ENCODE measurements at regions not wholly inside any gene's neighbourhood (a gene's known extent, or its start where the extent isn't known, plus 50 kb on each side); places are given as distances from the start of the nearest gene placed in this dataset.

- H3K4me3 ChIP-seq (ENCODE audit: low read depth, low read length), result no peak overlapping the region
- H3K27ac ChIP-seq, result no peak overlapping the region
- no peaks in the 10 kb centered on the region for H3K27me3 ChIP-seq (ENCODE audit: insufficient read depth, low read depth, severe bottlenecking)
- no peak for TF ChIP-seq CTCF (IDR thresholded peaks at IDR 0.05; ENCODE audit: low read depth, low read length)
- H3K9me3 ChIP-seq (ENCODE audit: severe bottlenecking), result no peaks in the 10 kb centered on the region
- H3K36me3 ChIP-seq, result no peaks in the 10 kb centered on the region
- no peak for DNase-seq
These were observed 170.5 kb downstream of the IRS2 start for GRCh38 chr13:109615721-109616420.

GRCh38 chr13:109611912-109612691 lies 174.3 kb downstream of the IRS2 start:
- TF ChIP-seq CTCF (IDR thresholded peaks at IDR 0.05; ENCODE audit: low read depth, low read length), result no peak
- no peak overlapping the region for H3K4me3 ChIP-seq (ENCODE audit: low read depth, low read length)
- H3K36me3 ChIP-seq, result no peaks in the 10 kb centered on the region
- no peak overlapping the region for H3K27ac ChIP-seq
- no peaks in the 10 kb centered on the region for H3K27me3 ChIP-seq (ENCODE audit: insufficient read depth, low read depth, severe bottlenecking)
- no peak for DNase-seq
- no peaks in the 10 kb centered on the region for H3K9me3 ChIP-seq (ENCODE audit: severe bottlenecking)

- Histone ChIP-seq H3K27me3 (ENCODE audit: insufficient read depth, low read depth, severe bottlenecking) (no peaks in the 10 kb centered on the region), H3K27ac (no peak overlapping the region), H3K36me3 (no peaks in the 10 kb centered on the region), H3K9me3 (ENCODE audit: severe bottlenecking) (no peaks in the 10 kb centered on the region), H3K4me3 (ENCODE audit: low read depth, low read length) (no peak overlapping the region)
- peak; percentile 96 for TF ChIP-seq CTCF (IDR thresholded peaks at IDR 0.05; ENCODE audit: low read depth, low read length)
- DNase-seq, result peak; percentile 82
These were observed 175.9 kb downstream of the IRS2 start for GRCh38 chr13:109610517-109610916.

GRCh38 chr13:109608503-109608902 lies 177.9 kb downstream of the IRS2 start:
- Histone ChIP-seq H3K4me3 (ENCODE audit: low read depth, low read length) (no peak overlapping the region), H3K27ac (no peak overlapping the region), H3K9me3 (ENCODE audit: severe bottlenecking) (no peaks in the 10 kb centered on the region), H3K27me3 (ENCODE audit: insufficient read depth, low read depth, severe bottlenecking) (no peaks in the 10 kb centered on the region), H3K36me3 (no peaks in the 10 kb centered on the region)
- no peak for DNase-seq
- no peak for TF ChIP-seq CTCF (IDR thresholded peaks at IDR 0.05; ENCODE audit: low read depth, low read length)

GRCh38 chr13:109608059-109608458 lies 178.3 kb downstream of the IRS2 start:
- no peak overlapping the region for H3K27ac ChIP-seq
- no peak overlapping the region for H3K4me3 ChIP-seq (ENCODE audit: low read depth, low read length)
- no peak for DNase-seq
- no peaks in the 10 kb centered on the region for H3K36me3 ChIP-seq
- H3K9me3 ChIP-seq (ENCODE audit: severe bottlenecking), result no peaks in the 10 kb centered on the region
- no peak for TF ChIP-seq CTCF (IDR thresholded peaks at IDR 0.05; ENCODE audit: low read depth, low read length)
- no peaks in the 10 kb centered on the region for H3K27me3 ChIP-seq (ENCODE audit: insufficient read depth, low read depth, severe bottlenecking)
